Fibroblast of skin of scalp (primary cell): ENCODE measurements at regions not wholly inside any gene's neighbourhood (a gene's known extent, or its start where the extent isn't known, plus 50 kb on each side); places are given as distances from the start of the nearest gene placed in this dataset.
"Not testable (repeated sequence)": the region's sequence is repeated elsewhere in the genome, so short reads cannot be mapped to it uniquely, and the experiment has no call there.

ENCODE experiments used
- DNase-seq: peaks from one replicate; pipeline ENCODE4 v3.0.0-alpha.2; 2013

DNA sequence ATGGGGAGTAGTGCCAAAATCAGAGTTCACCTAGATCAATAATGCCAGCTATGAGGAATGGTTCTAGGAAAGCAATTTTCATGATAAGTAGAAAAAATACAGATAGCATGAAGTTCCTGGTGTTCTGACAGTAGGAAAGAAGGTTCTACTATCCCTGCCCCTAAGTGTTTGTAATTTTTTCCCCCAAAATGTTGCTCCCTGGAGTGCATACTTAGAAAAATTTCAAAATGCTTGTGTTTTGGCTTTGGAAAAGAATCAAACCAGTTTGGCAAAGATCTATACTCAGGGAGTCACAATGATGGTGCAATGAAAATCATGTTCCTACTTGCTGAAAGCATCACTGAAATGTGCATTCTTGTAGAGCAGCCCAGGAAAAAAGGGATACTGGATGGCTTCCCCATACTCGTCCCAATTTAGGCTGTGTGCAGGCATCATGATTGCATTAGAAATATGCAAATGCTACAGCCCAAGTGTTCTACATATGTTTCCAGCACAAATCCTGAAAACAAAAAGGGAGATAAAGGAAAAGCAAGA, 74.7 kb downstream of the LPAR4 start:
- DNase-seq = no peak

DNA sequence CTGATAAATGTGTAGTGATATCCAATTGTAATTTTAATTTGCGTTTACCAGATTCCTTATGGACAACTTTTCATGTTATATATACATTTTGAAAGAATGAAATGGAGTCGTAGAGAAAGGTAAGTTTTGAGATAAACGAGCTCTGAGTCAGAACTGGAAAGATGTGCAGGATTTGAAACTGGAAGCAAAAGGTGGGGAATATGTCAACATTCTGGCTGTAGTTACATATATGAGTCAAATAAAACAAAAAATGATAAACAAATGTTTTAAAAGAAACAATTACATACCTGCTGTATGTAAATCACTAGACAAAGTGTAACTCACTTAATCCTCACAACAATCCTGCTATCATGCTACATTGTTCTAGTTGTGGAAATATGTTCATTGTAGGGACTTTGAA, 84.0 kb downstream of the LPAR4 start:
- DNase-seq = no peak

DNA sequence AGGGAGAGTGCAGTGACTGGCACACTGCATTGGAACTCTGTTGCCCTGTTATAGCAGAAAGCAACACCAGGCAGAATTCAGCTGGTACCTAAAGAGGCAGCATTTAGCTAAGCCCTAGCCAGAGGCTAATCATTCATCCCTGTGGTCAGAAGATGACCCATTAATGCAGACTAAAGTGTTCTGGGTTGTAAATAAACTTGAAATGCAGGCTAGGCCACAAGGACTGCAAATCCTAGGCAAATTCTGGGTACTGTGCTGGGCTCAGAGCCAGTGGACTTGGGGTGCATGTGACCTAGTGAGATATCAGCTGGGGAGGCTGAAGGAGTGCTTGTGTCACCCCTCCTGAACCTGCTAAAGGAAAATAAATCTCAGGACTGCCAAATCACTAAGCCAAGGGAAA, 91.2 kb downstream of the LPAR4 start:
- no peak for DNase-seq

DNA sequence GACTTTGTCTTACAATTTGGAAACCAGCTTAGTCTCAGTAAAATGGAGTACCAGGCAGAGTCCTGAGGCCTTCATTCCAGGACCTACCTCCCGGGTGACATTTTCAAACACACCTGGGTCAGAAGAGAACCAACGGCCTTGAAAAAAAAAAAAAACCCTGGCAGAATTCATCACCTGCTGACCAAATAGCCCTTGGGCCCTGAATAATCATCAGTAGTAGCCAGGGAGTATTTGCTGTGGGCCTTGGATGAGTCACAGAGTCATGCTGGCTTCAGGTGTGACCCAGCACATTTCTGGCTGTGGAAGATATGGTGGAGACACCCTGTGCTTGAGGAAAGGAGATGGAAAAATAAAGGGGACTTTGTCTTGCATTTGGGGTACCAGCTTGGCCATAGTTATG, 92.2 kb downstream of the LPAR4 start:
- no peak for DNase-seq

DNA sequence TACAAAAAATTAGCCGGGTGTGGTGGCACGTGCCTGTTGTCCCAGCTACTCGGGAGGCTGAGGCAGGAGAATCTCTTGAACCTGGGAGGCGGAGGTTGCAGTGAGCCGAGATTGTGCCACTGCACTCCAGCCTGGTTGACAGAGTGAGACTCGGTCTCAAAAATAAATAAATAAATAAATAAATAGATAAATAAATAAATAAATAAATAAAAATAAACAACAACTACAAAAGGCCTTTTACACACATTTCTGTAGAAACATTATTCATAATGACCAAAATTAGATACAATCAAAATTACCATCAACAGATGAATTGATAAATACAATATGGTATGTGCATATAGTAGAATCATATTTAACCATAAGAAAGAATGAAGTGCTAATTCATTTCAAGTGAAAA, 96.7 kb downstream of the LPAR4 start:
- not testable (repeated sequence) for DNase-seq

DNA sequence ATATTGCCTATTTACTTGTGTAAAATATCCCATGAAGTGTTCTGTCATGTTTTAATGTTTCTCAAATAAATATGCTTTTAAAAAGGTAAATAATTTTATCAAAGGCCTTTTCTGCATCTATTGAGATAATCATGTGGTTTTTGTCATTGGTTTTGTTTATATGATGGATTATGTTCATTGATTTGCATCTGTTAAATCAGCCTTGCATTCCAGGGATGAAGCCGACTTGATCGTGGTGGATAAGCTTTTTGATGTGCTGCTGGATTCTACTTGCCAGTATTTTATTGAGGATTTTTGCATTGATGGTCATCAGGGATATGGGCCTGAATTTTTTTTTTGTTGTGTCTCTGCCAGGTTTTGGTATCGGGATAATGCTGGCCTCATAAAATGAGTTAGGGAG, 63.9 kb upstream of the P2RY10 start:
- not testable (repeated sequence) for DNase-seq

DNA sequence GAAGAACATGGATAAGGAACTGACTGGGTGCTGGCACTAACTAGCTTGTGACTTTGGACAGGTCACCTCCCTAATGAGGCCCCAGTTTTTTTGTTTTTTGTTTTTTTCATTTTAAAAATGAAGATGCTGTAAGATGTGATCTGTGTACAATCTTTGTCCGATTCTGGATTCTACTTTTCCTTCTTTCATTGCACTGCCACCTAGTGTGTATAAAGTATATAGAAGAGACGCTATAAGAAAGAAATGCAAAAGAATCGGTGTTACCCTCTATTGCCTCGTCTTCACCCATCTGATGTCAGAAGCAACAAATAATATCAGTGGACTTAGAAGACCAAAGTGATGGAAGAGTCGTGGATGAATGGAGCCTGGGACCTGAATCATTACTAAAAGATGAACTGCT, 58.6 kb upstream of the P2RY10 start:
- DNase-seq = peak; percentile 20
